Gastrocnemius medialis (tissue), 4 donors: ENCODE measurements at regions not wholly inside any gene's neighbourhood (a gene's known extent, or its start where the extent isn't known, plus 50 kb on each side); places are given as distances from the start of the nearest gene placed in this dataset.

ENCODE experiments used
- ATAC-seq, 2 donors: fragments of 150-250 bp; one replicate each; pipeline ENCODE4 v1.9.1; 2016
- DNase-seq, 2 donors: peaks; one replicate each; pipeline ENCODE4 v3.0.0-alpha.2; 2019
- H3K27ac ChIP-seq, 4 donors: fragments of 200-600 bp; sonication (generic); 1 replicate in 1 of 4; 2 replicates in 3 of 4; pipeline ENCODE4 v1.5.1; 2016 to 2018; ENCODE audit warnings: mild to moderate bottlenecking in 2 of 4, moderate library complexity in 1 of 4
- H3K27me3 ChIP-seq, 3 donors: fragments of 200-600 bp; sonication (generic) in 2 of 3; 1 replicate in 1 of 3; 2 replicates in 2 of 3; pipeline versions ENCODE4 v1.5.1 to v1.6.0; 2016 to 2019; ENCODE audit warnings: mild to moderate bottlenecking in 1 of 3, moderate library complexity in 1 of 3
- H3K36me3 ChIP-seq, 2 donors: fragments of 200-600 bp; sonication (generic) in 1 of 2; one replicate each; pipeline ENCODE4 v1.5.1; 2017 to 2018
- H3K4me1 ChIP-seq, 2 donors: fragments of 200-600 bp; sonication (generic) in 1 of 2; one replicate each; pipeline ENCODE4 v1.5.1; 2016 to 2017; ENCODE audit warnings: mild to moderate bottlenecking in 2 of 2
- H3K4me3 ChIP-seq, 4 donors: fragments of 200-600 bp; sonication (generic) in 3 of 4; 1 replicate in 1 of 4; 2 replicates in 3 of 4; pipeline ENCODE4 v1.5.1; 2016 to 2019; ENCODE audit warnings: mild to moderate bottlenecking in 2 of 4
- H3K9me3 ChIP-seq, 3 donors: fragments of 200-600 bp; sonication (generic) in 2 of 3; 1 replicate in 1 of 3; 2 replicates in 2 of 3; pipeline ENCODE4 v1.5.1; 2016 to 2019
- POLR2A ChIP-seq, 2 donors: fragments of 450-650 bp; IDR thresholded peaks; one replicate each; pipeline ENCODE4 v1.6.1; 2017; ENCODE audit warnings: antibody characterized with exemption in 2 of 2, mild to moderate bottlenecking in 2 of 2, moderate library complexity in 2 of 2
- in situ Hi-C, 4 donors: fragments of 200-750 bp; cut with MboI; loops; one replicate each; pipeline versions ENCODE4 v1.15.0 to v1.8.0; 2017; ENCODE audit warnings: low sequenced_read_pairs in 4 of 4
- intact Hi-C: fragments of 100-400 bp; cut with DNase I; formaldehyde crosslinking; loops from one replicate; pipeline ENCODE4 v1.15.1; 2023; ENCODE audit warnings: low total_unique reads
- TF ChIP-seq, protein P1 (sequence below), 5 experiments: fragments of 450-650 bp in 3 of 5; fragments of 200-600 bp in 2 of 5; sonication (generic) in 2 of 5; IDR thresholded peaks in 4 of 5; conservative IDR thresholded peaks in 1 of 5; 1 replicate in 4 of 5; 2 replicates in 1 of 5; pipeline ENCODE4 v1.5.1; 2016 to 2019; ENCODE audit warnings: antibody characterized with exemption in 5 of 5, mild to moderate bottlenecking in 3 of 5, moderate library complexity in 3 of 5

DNA sequence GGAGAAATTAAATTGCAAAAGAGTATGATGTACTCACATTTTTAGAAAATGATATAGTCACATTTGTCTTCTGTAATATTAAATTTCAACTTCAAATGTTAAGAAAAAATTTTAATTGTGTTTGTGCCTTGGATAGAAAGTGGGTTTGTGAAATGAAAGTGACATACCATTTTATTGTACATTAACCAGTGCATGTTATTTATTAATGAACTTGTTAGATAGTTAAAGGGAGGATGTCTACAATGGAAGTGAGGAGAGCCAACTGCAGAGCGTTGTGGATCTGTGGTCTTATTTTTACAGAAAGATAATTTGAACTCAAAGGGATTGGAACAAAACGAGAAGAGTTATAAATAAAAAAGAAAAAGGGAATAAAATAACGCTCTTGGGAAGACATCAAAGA lies 291.7 kb downstream of the ARL4A start:
- H3K4me1 ChIP-seq: no peaks in the 10 kb centered on the region
- intact Hi-C loops (no loop called here), in situ Hi-C loops (no loop called here)
- no peaks in the 10 kb centered on the region for H3K9me3 ChIP-seq
- no peaks in the 10 kb centered on the region for H3K27me3 ChIP-seq
- no peak overlapping the region for H3K4me3 ChIP-seq
- TF ChIP-seq, protein P1, sequence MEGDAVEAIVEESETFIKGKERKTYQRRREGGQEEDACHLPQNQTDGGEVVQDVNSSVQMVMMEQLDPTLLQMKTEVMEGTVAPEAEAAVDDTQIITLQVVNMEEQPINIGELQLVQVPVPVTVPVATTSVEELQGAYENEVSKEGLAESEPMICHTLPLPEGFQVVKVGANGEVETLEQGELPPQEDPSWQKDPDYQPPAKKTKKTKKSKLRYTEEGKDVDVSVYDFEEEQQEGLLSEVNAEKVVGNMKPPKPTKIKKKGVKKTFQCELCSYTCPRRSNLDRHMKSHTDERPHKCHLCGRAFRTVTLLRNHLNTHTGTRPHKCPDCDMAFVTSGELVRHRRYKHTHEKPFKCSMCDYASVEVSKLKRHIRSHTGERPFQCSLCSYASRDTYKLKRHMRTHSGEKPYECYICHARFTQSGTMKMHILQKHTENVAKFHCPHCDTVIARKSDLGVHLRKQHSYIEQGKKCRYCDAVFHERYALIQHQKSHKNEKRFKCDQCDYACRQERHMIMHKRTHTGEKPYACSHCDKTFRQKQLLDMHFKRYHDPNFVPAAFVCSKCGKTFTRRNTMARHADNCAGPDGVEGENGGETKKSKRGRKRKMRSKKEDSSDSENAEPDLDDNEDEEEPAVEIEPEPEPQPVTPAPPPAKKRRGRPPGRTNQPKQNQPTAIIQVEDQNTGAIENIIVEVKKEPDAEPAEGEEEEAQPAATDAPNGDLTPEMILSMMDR (IDR thresholded peaks at IDR 0.05 in 4 of 5, conservative IDR thresholded peaks at IDR 0.05 in 1 of 5): no peak
- no peak for TF ChIP-seq POLR2A (IDR thresholded peaks at IDR 0.05)
- DNase-seq (no peak), ATAC-seq (no peak)
- H3K27ac ChIP-seq: no peak overlapping the region
- no peaks in the 10 kb centered on the region for H3K36me3 ChIP-seq

DNA sequence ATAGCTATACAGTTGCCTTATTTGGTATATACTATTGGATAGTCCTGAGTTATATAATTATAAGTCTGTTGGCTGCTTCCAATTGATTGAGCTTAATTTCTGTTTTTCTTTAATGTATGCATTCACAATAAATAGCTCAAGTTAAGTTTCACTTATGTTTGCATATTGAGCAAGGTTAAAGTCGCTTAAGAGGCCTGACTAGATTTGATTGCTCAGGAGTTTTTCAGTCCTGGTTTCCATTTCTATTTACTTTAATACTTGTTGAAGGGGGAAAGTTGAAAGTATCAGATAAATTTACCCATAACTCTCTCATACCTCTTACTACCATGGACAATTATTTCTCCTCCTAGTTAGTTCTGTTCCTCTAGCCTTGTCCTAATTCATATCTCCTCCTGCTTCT lies 294.7 kb downstream of the ARL4A start:
- Histone ChIP-seq H3K4me3 (no peak overlapping the region), H3K9me3 (no peaks in the 10 kb centered on the region), H3K4me1 (no peaks in the 10 kb centered on the region), H3K27ac (no peak overlapping the region), H3K36me3 (no peaks in the 10 kb centered on the region), H3K27me3 (no peaks in the 10 kb centered on the region)
- in situ Hi-C loops (no loop called here), intact Hi-C loops (no loop called here)
- TF ChIP-seq, protein P1 (IDR thresholded peaks at IDR 0.05 in 4 of 5, conservative IDR thresholded peaks at IDR 0.05 in 1 of 5): no peak
- TF ChIP-seq POLR2A (IDR thresholded peaks at IDR 0.05): no peak
- DNase-seq: no peak
- no peak for ATAC-seq

DNA sequence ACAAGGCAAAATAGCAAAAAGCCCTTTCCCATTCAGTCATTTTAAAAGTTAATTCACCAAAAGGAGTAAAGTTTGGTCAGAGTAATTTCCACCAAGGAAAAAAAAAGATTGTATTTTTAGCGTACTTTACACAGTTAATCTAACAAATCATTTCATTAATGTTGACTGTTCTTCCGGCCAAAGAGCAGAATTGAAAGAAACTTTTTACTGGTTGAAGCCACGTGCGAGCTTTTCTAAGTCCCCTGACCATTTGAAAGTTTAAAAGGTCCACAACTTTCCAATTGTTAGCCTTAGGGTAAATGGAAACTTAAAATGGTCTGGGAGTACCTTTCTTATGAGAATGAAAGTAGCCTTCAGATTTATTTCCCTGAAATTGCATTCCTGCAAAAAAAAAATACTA lies 296.7 kb downstream of the ARL4A start:
- in situ Hi-C loops (no loop called here), intact Hi-C loops (no loop called here)
- no peaks in the 10 kb centered on the region for H3K27me3 ChIP-seq

DNA sequence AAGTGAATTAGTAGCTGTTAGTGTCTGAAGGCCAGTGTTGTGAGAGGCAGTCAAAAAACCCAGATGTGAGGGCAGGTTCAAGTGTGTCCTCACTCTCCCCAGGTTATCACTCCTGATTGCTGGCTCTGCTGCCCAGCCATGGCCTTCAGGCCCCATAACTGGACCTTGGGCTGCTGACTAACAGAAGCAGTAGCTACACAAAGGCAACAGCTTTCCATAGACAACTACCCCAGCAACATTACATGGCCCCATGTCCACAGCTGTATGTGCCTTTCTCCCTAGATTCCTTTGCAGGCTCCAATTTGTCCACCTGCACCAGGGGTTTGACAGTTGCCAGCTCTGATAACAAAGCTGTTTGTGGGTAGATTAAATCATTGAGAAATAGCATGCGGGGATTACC lies 297.8 kb downstream of the ARL4A start:
- H3K4me1 ChIP-seq: no peaks in the 10 kb centered on the region
- no peak overlapping the region for H3K27ac ChIP-seq
- no peaks in the 10 kb centered on the region for H3K36me3 ChIP-seq
- ATAC-seq (no peak), DNase-seq (no peak)
- intact Hi-C loops (no loop called here), in situ Hi-C loops (no loop called here)
- no peak overlapping the region for H3K4me3 ChIP-seq
- H3K27me3 ChIP-seq: no peaks in the 10 kb centered on the region
- TF ChIP-seq POLR2A (IDR thresholded peaks at IDR 0.05): no peak
- TF ChIP-seq, protein P1 (IDR thresholded peaks at IDR 0.05 in 4 of 5, conservative IDR thresholded peaks at IDR 0.05 in 1 of 5): no peak
- H3K9me3 ChIP-seq: no peaks in the 10 kb centered on the region

More for the DNA sequence above, 296.7 kb downstream of the ARL4A start:
- H3K36me3 ChIP-seq: no peaks in the 10 kb centered on the region
- DNase-seq: no peak
- no peak overlapping the region for H3K4me3 ChIP-seq
- H3K9me3 ChIP-seq: no peaks in the 10 kb centered on the region
- no peak overlapping the region for H3K27ac ChIP-seq
- H3K4me1 ChIP-seq: no peaks in the 10 kb centered on the region
- TF ChIP-seq, protein P1 (IDR thresholded peaks at IDR 0.05 in 4 of 5, conservative IDR thresholded peaks at IDR 0.05 in 1 of 5): no peak
- TF ChIP-seq POLR2A (IDR thresholded peaks at IDR 0.05): no peak
- ATAC-seq: no peak

DNA sequence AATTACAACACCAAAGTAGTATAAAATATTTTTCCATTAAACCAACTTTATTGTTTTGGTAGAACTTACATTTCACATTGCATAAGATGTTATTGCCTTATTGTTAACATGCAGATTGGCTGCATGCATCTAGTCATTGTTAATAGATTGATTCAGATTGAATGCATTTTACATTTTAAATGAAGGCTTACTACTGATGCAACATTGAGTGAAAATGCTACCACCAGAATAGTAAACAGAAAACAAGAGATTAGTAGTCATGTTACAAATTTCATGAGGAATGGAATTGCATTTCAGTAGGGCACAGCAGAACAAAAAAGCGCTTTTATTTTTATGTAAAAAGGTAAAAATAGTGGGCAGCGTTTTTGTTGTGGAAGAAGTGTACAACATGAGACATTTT lies 298.3 kb downstream of the ARL4A start:
- in situ Hi-C loops: no loop called here
- H3K27me3 ChIP-seq: no peaks in the 10 kb centered on the region
- DNase-seq (no peak), ATAC-seq (no peak)
- no peaks in the 10 kb centered on the region for H3K9me3 ChIP-seq
- TF ChIP-seq, protein P1 (IDR thresholded peaks at IDR 0.05 in 4 of 5, conservative IDR thresholded peaks at IDR 0.05 in 1 of 5): no peak
- TF ChIP-seq POLR2A (IDR thresholded peaks at IDR 0.05): no peak
- H3K4me1 ChIP-seq: no peaks in the 10 kb centered on the region
- no peaks in the 10 kb centered on the region for H3K36me3 ChIP-seq
- no peak overlapping the region for H3K4me3 ChIP-seq
- no peak overlapping the region for H3K27ac ChIP-seq
- intact Hi-C loops: no loop called here
